ENCODE measurements at regions not wholly inside any gene's neighbourhood (a gene's known extent, or its start where the extent isn't known, plus 50 kb on each side); places are given as distances from the start of the nearest gene placed in this dataset.

GRCh38 chr9:14515049-14515448, 178.2 kb downstream of the ZDHHC21 start:
- no peak overlapping the region for H3K9ac ChIP-seq (replicated peaks in 1 of 4; ENCODE audit: extremely low read depth in 1 of 4, low read depth in 3 of 4, low read length in 3 of 4)
- no peak for TF ChIP-seq BCL11A (IDR thresholded peaks at IDR 0.05; ENCODE audit: low read depth in 2 of 2, low read length in 2 of 2)
- no peak for TF ChIP-seq BRCA1 (IDR thresholded peaks at IDR 0.05; ENCODE audit: low read depth, low read length)
- no peak for TF ChIP-seq USF2 (IDR thresholded peaks at IDR 0.05; ENCODE audit: low read length)
- TF ChIP-seq ASH2L (IDR thresholded peaks at IDR 0.05; ENCODE audit: low read length), result no peak
- no peak for TF ChIP-seq NANOG (IDR thresholded peaks at IDR 0.05; ENCODE audit: insufficient read depth, low read depth, low read length, poor library complexity, severe bottlenecking)
- TF ChIP-seq SIRT6 (IDR thresholded peaks at IDR 0.05; ENCODE audit: low read length), result no peak
- TF ChIP-seq CHD1 (IDR thresholded peaks at IDR 0.05; ENCODE audit: low read depth, low read length), result no peak
- no peak for TF ChIP-seq RNF2 (IDR thresholded peaks at IDR 0.05; ENCODE audit: borderline replicate concordance, low read depth, low read length, missing control alignments, poor library complexity, severe bottlenecking)
- TF ChIP-seq CHD2 (IDR thresholded peaks at IDR 0.05; ENCODE audit: low read length), result no peak
- TF ChIP-seq SP4 (IDR thresholded peaks at IDR 0.05; ENCODE audit: low read length), result no peak
- TF ChIP-seq GTF2F1 (IDR thresholded peaks at IDR 0.05; ENCODE audit: borderline replicate concordance, low read depth, low read length), result no peak
- TF ChIP-seq CBX8 (IDR thresholded peaks at IDR 0.05; ENCODE audit: borderline replicate concordance, low read depth, low read length), result no peak
- TF ChIP-seq KDM4A (IDR thresholded peaks at IDR 0.05; ENCODE audit: low read depth, low read length, severe bottlenecking), result no peak
- no peak overlapping the region for H3K27ac ChIP-seq (ENCODE audit: low read depth, low read length)
- H4K5ac ChIP-seq (ENCODE audit: insufficient read length, low read depth, low read length), result no peak overlapping the region
- no peak overlapping the region for H4K91ac ChIP-seq (replicated peaks; ENCODE audit: insufficient read length, low read length)
- H3K18ac ChIP-seq (ENCODE audit: extremely low read depth, low read length), result 0 out of 2 replicates have a peak overlapping the region, but pooled peaks have one; percentile 25
- peaks cover 0 to 17% (median 13%) of the 10 kb centered on the region in 4 experiments; a peak in 6 of 7 replicates for H3K4me1 ChIP-seq (replicated peaks in 1 of 4; ENCODE audit: control insufficient read depth in 3 of 4, insufficient read depth in 4 of 4, low read length in 3 of 4)
- peak overlapping the region in 1 of 2 experiments; percentile 18; a peak in 1 of 4 replicates for H3K4me2 ChIP-seq (ENCODE audit: insufficient read depth in 1 of 2, low read depth in 2 of 2, low read length in 2 of 2)
- no peaks in the 10 kb centered on the region for H4K20me1 ChIP-seq (replicated peaks in 1 of 2; ENCODE audit: control insufficient read depth in 1 of 2, insufficient read depth in 2 of 2, low read length in 2 of 2)
- no peak overlapping the region for H3K14ac ChIP-seq (ENCODE audit: insufficient read length)
- no peaks in the 10 kb centered on the region for H3K36me3 ChIP-seq (ENCODE audit: control insufficient read depth in 2 of 4, insufficient read depth in 4 of 4, low read length in 3 of 4)
- H3K9me3 ChIP-seq (ENCODE audit: insufficient read depth in 2 of 2, low read depth in 1 of 2, low read length in 1 of 2), result no peaks in the 10 kb centered on the region
- no peak overlapping the region for H4K8ac ChIP-seq (ENCODE audit: extremely low read depth, insufficient read depth, low read length)
- H3K23me2 ChIP-seq (ENCODE audit: low read depth, low read length), result no peaks in the 10 kb centered on the region
- H3K56ac ChIP-seq (replicated peaks; ENCODE audit: insufficient read length, low read depth, low read length), result peak overlapping the region; percentile 24
- H3K79me1 ChIP-seq (ENCODE audit: low read depth, low read length), result no peaks in the 10 kb centered on the region
- no peak overlapping the region for H2AFZ ChIP-seq (ENCODE audit: low read length)
- no peak overlapping the region for H3K4me3 ChIP-seq (ENCODE audit: extremely low read depth in 1 of 4, insufficient read depth in 2 of 4, low read depth in 3 of 4, low read length in 4 of 4)
- 0 out of 2 replicates have a peak overlapping the region, but pooled peaks have one; percentile 12 for H2BK12ac ChIP-seq (ENCODE audit: low read depth, low read length)
- peak overlapping the region; percentile 82 for H3K4ac ChIP-seq (replicated peaks; ENCODE audit: insufficient read length, low read depth, low read length)
- WGBS, 2 experiments (ENCODE audit: extremely low coverage in 1 of 2, insufficient coverage in 1 of 2, insufficient read length in 1 of 2, insufficient replicate concordance in 2 of 2, low coverage in 1 of 2, low lambda C conversion rate in 2 of 2, missing lambda C conversion rate in 1 of 2), result 65% methylated on average over 4 of the region's 4 CpGs; no CpG with 5 or more reads in 1 of the 2 experiments
- no peak for DNase-seq (ENCODE audit: low read depth in 1 of 2, low spot score in 2 of 2)
- no peaks in the 10 kb centered on the region for H3K79me2 ChIP-seq (ENCODE audit: control insufficient read depth in 1 of 2, insufficient read depth in 2 of 2, low read length in 2 of 2)
- no peak overlapping the region for H2BK5ac ChIP-seq (ENCODE audit: low read depth, low read length)
- H2BK120ac ChIP-seq (replicated peaks; ENCODE audit: low read depth, low read length), result peak overlapping the region; percentile 29
- H2AK5ac ChIP-seq (ENCODE audit: low read depth, low read length), result no peak overlapping the region
- 0 out of 2 replicates have a peak overlapping the region, but pooled peaks have one; percentile 81 for H2BK20ac ChIP-seq (ENCODE audit: low read length)
- FAIRE-seq, result no peak
- no peak overlapping the region for H3K23ac ChIP-seq (ENCODE audit: insufficient read length)
- no peak overlapping the region for H2BK15ac ChIP-seq (ENCODE audit: low read length)
- ChIA-PET POLR2A (ENCODE audit: partially characterized antibody) (interaction anchor here (1.3 kb wide), 1 partner anchor 8 kb away, joined by 3 read pairs; no protein-coding TSS in a partner anchor), CTCF (ENCODE audit: partially characterized antibody) (interaction anchor here (0.6 to 4.6 kb wide), 11 partner anchors 9 to 418 kb away, joined by 3 to 17 read pairs (median 5); no protein-coding TSS in a partner anchor)
- H3K27me3 ChIP-seq (replicated peaks in 1 of 4; ENCODE audit: control insufficient read depth in 3 of 4, extremely low read depth in 1 of 4, insufficient read depth in 3 of 4, low read length in 3 of 4), result no peaks in the 10 kb centered on the region
